HCT116 (cell line): ENCODE measurements at regions not wholly inside any gene's neighbourhood (a gene's known extent, or its start where the extent isn't known, plus 50 kb on each side); places are given as distances from the start of the nearest gene placed in this dataset.

Experiments
- ATAC-seq: fragments of 200-7000 bp; cut with Tn5 transposase; 2 replicates; pipeline ENCODE4 v1.9.1; 2020; ENCODE audit warnings: mild to moderate bottlenecking, moderate library complexity
- BruUV-seq: library from RNA; stranded (reverse); fragments of 400-500 nt; replicated peaks from 2 replicates; lab custom pipeline; 2021; lab: Mats Ljungman, UMichigan
- CTCF ChIA-PET: fragments of 300-600 bp; sonication (Branson Sonifier 250); formaldehyde crosslinking; loops from one replicate; lab custom pipeline; 2021; ENCODE audit warnings: antibody characterized with exemption; lab: Charles Lee
- POLR2A ChIA-PET: fragments of 300-600, 350-600 bp; sonication (Branson Sonifier 250); formaldehyde crosslinking; loops from one replicate; lab custom pipeline; 2021; ENCODE audit warnings: antibody characterized with exemption; lab: Charles Lee
- RAD21 ChIA-PET, 2 experiments: fragments of 300-600 bp; sonication (Branson Sonifier 250); formaldehyde crosslinking; loops; one replicate each; lab custom pipeline; 2023; ENCODE audit warnings: low total read pairs in 2 of 2; ENCODE audit not compliant: uncharacterized antibody in 2 of 2, unreplicated experiment in 2 of 2, low non-redundant PET in 1 of 2; lab: Charles Lee
- DNase-seq: peaks from one replicate; pipeline ENCODE4 v3.0.0-alpha.2; 2010; ENCODE audit warnings: low read depth, low spot score
- H2AFZ ChIP-seq: fragments of 200-600 bp; shearing (Covaris generic), sonication (generic); 2 replicates; pipeline ENCODE4 v1.6.1; 2017; ENCODE audit warnings: low read depth, mixed run types, mixed read lengths, antibody characterized with exemption, low read length; ENCODE audit not compliant: poor library complexity, severe bottlenecking
- H3K27ac ChIP-seq: 2 replicates; pipeline ENCODE4 v1.5.1; 2012; ENCODE audit warnings: low read depth, low read length
- H3K27me3 ChIP-seq: fragments of 200-600 bp; sonication (generic); 2 replicates; pipeline ENCODE4 v1.6.1; 2016; ENCODE audit warnings: mixed run types, low read length, mixed read lengths; ENCODE audit not compliant: insufficient read depth
- H3K36me3 ChIP-seq, 2 experiments: fragments of 200-500 bp in 1 of 2; fragments of 200-600 bp in 1 of 2; sonication (Bioruptor generic) in 1 of 2; sonication (generic) in 1 of 2; 2 replicates each; pipeline versions ENCODE4 v1.5.1 to v1.6.1; 2014 to 2016; ENCODE audit warnings: low read length in 2 of 2, inconsistent platforms in 1 of 2, mixed read lengths in 1 of 2, mixed run types in 1 of 2; ENCODE audit not compliant: insufficient read depth in 2 of 2, control insufficient read depth in 1 of 2
- H3K4me1 ChIP-seq, 2 experiments: fragments of 200-600 bp in 1 of 2; sonication (generic) in 1 of 2; 2 replicates each; pipeline versions ENCODE4 v1.5.1 to v1.6.1; 2012 to 2017; ENCODE audit warnings: low read length in 2 of 2, inconsistent platforms in 1 of 2, mild to moderate bottlenecking in 1 of 2, mixed read lengths in 1 of 2, mixed run types in 1 of 2, moderate library complexity in 1 of 2; ENCODE audit not compliant: insufficient read depth in 2 of 2, control insufficient read depth in 1 of 2
- H3K4me2 ChIP-seq: fragments of 200-600 bp; sonication (generic); 2 replicates; pipeline ENCODE4 v1.6.1; 2017; ENCODE audit warnings: mixed run types, low read length, mixed read lengths
- H3K4me3 ChIP-seq, 2 experiments: fragments of 200-600 bp in 1 of 2; sonication (generic) in 1 of 2; replicated peaks in 1 of 2; 2 replicates each; pipeline ENCODE4 v1.5.1; 2011 to 2016; ENCODE audit warnings: low read length in 2 of 2, control low read depth in 1 of 2, low read depth in 1 of 2, mild to moderate bottlenecking in 1 of 2, mixed read lengths in 1 of 2, mixed run types in 1 of 2
- H3K79me2 ChIP-seq: fragments of 200-600 bp; sonication (generic); 2 replicates; pipeline ENCODE4 v1.6.1; 2017; ENCODE audit warnings: mild to moderate bottlenecking, mixed run types, low read length, moderate library complexity, mixed read lengths; ENCODE audit not compliant: insufficient read depth
- H3K9ac ChIP-seq: fragments of 200-600 bp; sonication (generic); 2 replicates; pipeline ENCODE4 v1.6.1; 2016; ENCODE audit warnings: low read length, mixed read lengths
- H3K9me2 ChIP-seq: fragments of 200-600 bp; sonication (generic), shearing (Covaris generic); 2 replicates; pipeline ENCODE4 v1.6.1; 2017; ENCODE audit warnings: mixed run types, mild to moderate bottlenecking, moderate library complexity; ENCODE audit not compliant: insufficient read depth
- H3K9me3 ChIP-seq, 2 experiments: fragments of 200-500 bp in 1 of 2; fragments of 200-600 bp in 1 of 2; sonication (Bioruptor generic) in 1 of 2; sonication (generic) in 1 of 2; 2 replicates each; pipeline ENCODE4 v1.6.1; 2014 to 2017; ENCODE audit warnings: low read length in 2 of 2, mixed read lengths in 2 of 2, inconsistent platforms in 1 of 2, low read depth in 1 of 2, mild to moderate bottlenecking in 1 of 2, mixed run types in 1 of 2, moderate library complexity in 1 of 2; ENCODE audit not compliant: control insufficient read depth in 1 of 2, insufficient read depth in 1 of 2
- H4K20me1 ChIP-seq: fragments of 200-600 bp; sonication (generic), shearing (Covaris generic); 2 replicates; pipeline ENCODE4 v1.6.1; 2017; ENCODE audit warnings: mixed run types, mild to moderate bottlenecking, moderate library complexity; ENCODE audit not compliant: insufficient read depth
- ATF3 ChIP-seq: IDR thresholded peaks from 2 replicates; pipeline ENCODE4 v1.6.1; 2012
- CBX3 ChIP-seq: IDR thresholded peaks from 2 replicates; pipeline ENCODE4 v1.6.1; 2012; ENCODE audit warnings: low read depth
- CEBPB ChIP-seq: IDR thresholded peaks from 2 replicates; pipeline ENCODE4 v1.6.1; 2012; ENCODE audit warnings: low read depth
- CTCF ChIP-seq, 3 experiments: fragments of 200-600 bp in 1 of 3; sonication (generic) in 1 of 3; IDR thresholded peaks in 2 of 3; conservative IDR thresholded peaks in 1 of 3; 2 replicates each; pipeline ENCODE4 v1.5.1; 2012 to 2017; ENCODE audit warnings: low read depth in 2 of 3, low read length in 2 of 3, antibody characterized with exemption in 1 of 3, borderline replicate concordance in 1 of 3, control low read depth in 1 of 3, mild to moderate bottlenecking in 1 of 3, mixed read lengths in 1 of 3, mixed run types in 1 of 3, moderate library complexity in 1 of 3; ENCODE audit not compliant: insufficient read depth in 1 of 3
- EGR1 ChIP-seq: IDR thresholded peaks from 2 replicates; pipeline ENCODE4 v1.6.1; 2012; ENCODE audit warnings: low read depth
- EZH2 ChIP-seq: fragments of 200-600 bp; sonication (generic); IDR thresholded peaks from 2 replicates; pipeline ENCODE4 v1.6.1; 2017; ENCODE audit warnings: antibody characterized with exemption, mixed run types
- FOSL1 ChIP-seq: IDR thresholded peaks from 2 replicates; pipeline ENCODE4 v1.6.1; 2012; ENCODE audit warnings: low read depth
- JUND ChIP-seq: IDR thresholded peaks from 2 replicates; pipeline ENCODE4 v1.6.1; 2012
- MAX ChIP-seq: IDR thresholded peaks from 2 replicates; pipeline ENCODE4 v1.6.1; 2012
- POLR2AphosphoS5 ChIP-seq: IDR thresholded peaks from 2 replicates; pipeline ENCODE4 v1.6.1; 2011; ENCODE audit warnings: mild to moderate bottlenecking, low read depth, low read length, moderate library complexity
- RAD21 ChIP-seq: IDR thresholded peaks from 2 replicates; pipeline ENCODE4 v1.6.1; 2012; ENCODE audit warnings: low read depth, mild to moderate bottlenecking
- REST ChIP-seq: IDR thresholded peaks from 2 replicates; pipeline ENCODE4 v1.6.1; 2012; ENCODE audit warnings: low read depth
- SIN3A ChIP-seq: IDR thresholded peaks from 2 replicates; pipeline ENCODE4 v1.6.1; 2012; ENCODE audit warnings: low read depth
- SP1 ChIP-seq: IDR thresholded peaks from 2 replicates; pipeline ENCODE4 v1.6.1; 2012; ENCODE audit warnings: low read depth
- YY1 ChIP-seq: IDR thresholded peaks from 2 replicates; pipeline ENCODE4 v1.6.1; 2011; ENCODE audit warnings: low read length, low read depth, moderate library complexity, mild to moderate bottlenecking; ENCODE audit not compliant: insufficient replicate concordance; ENCODE audit errors: extremely low read depth
- ZBTB33 ChIP-seq: IDR thresholded peaks from 2 replicates; pipeline ENCODE4 v1.6.1; 2011; ENCODE audit warnings: mild to moderate bottlenecking, low read length, moderate library complexity; ENCODE audit not compliant: insufficient replicate concordance; ENCODE audit errors: extremely low read depth
- ZFX ChIP-seq: fragments of 450-650 bp; IDR thresholded peaks from 2 replicates; pipeline ENCODE4 v1.6.1; 2017
- ZNF274 ChIP-seq: fragments of 200-500 bp; sonication (Bioruptor generic); IDR thresholded peaks from 2 replicates; pipeline ENCODE4 v1.6.1; 2014; ENCODE audit warnings: mild to moderate bottlenecking, low read depth, low read length, inconsistent platforms
- intact Hi-C: fragments of 100-400 bp; cut with micrococcal nuclease; formaldehyde crosslinking; loops from 2 replicates; pipeline ENCODE4 v1.10.0; 2022

- no peak for TF ChIP-seq POLR2AphosphoS5
Measured at GRCh38 chr11:82546661-82547557, 186.8 kb downstream of the FAM181B start (continued).

- RAD21 ChIA-PET: no interaction called here
- intact Hi-C loops: no loop called here
- H3K9me2 ChIP-seq: no peaks in the 10 kb centered on the region
- no TSS peak for BruUV-seq
- no peaks in the 10 kb centered on the region for H3K9me3 ChIP-seq
- no peaks in the 10 kb centered on the region for H3K27me3 ChIP-seq
- no peak for TF ChIP-seq POLR2AphosphoS5
- TF ChIP-seq MAX: no peak
- TF ChIP-seq SP1: no peak
- no peak for TF ChIP-seq REST
- TF ChIP-seq RAD21: no peak
- no peak for TF ChIP-seq ZFX
- TF ChIP-seq CBX3: no peak
- TF ChIP-seq FOSL1: no peak
- TF ChIP-seq JUND: no peak
- no peak for TF ChIP-seq YY1
- TF ChIP-seq ZBTB33: no peak
- no peak for TF ChIP-seq SIN3A
- TF ChIP-seq CEBPB: no peak
- no peak for TF ChIP-seq EGR1
- TF ChIP-seq CTCF (IDR thresholded peaks at IDR 0.05 in 2 of 3, conservative IDR thresholded peaks at IDR 0.05 in 1 of 3; ENCODE audit: borderline replicate concordance in 1 of 3, insufficient read depth in 1 of 3, low read depth in 2 of 3, low read length in 2 of 3): no peak
- TF ChIP-seq ZNF274: no peak
- TF ChIP-seq EZH2: no peak
- no peak for TF ChIP-seq ATF3
- DNase-seq (no peak), ATAC-seq (no peak)
- POLR2A ChIA-PET: no interaction called here
- H2AFZ ChIP-seq: no peak overlapping the region
- H3K79me2 ChIP-seq: no peaks in the 10 kb centered on the region
- H3K27ac ChIP-seq: no peak overlapping the region
- no peak overlapping the region for H3K4me2 ChIP-seq
- CTCF ChIA-PET: no interaction called here
- no peak overlapping the region for H3K4me3 ChIP-seq
- H3K9ac ChIP-seq: no peak overlapping the region
- no peaks in the 10 kb centered on the region for H3K4me1 ChIP-seq
- no peaks in the 10 kb centered on the region for H4K20me1 ChIP-seq
- no peaks in the 10 kb centered on the region for H3K36me3 ChIP-seq
Measured at GRCh38 chr11:82539669-82540068, 194.0 kb downstream of the FAM181B start.
